ENCODE measurements at regions not wholly inside any gene's neighbourhood (a gene's known extent, or its start where the extent isn't known, plus 50 kb on each side); places are given as distances from the start of the nearest gene placed in this dataset.
"Not testable (repeated sequence)": the region's sequence is repeated elsewhere in the genome, so short reads cannot be mapped to it uniquely, and the experiment has no call there.

- not testable (repeated sequence) for TF ChIP-seq EP300 (IDR thresholded peaks at IDR 0.05; ENCODE audit: low read depth); CTCF (IDR thresholded peaks at IDR 0.05)
These were observed 99.4 kb upstream of the ANTXRL start for GRCh38 chr10:46187431-46187830.
